ENCODE measurements at regions not wholly inside any gene's neighbourhood (a gene's known extent, or its start where the extent isn't known, plus 50 kb on each side); places are given as distances from the start of the nearest gene placed in this dataset.

GRCh38 chr4:106681381-106681921, 312.9 kb upstream of the GIMD1 start:
- Histone ChIP-seq H3K18ac (ENCODE audit: low read length) (no peak overlapping the region), H3K56ac (ENCODE audit: low read length) (no peak overlapping the region), H2AK5ac (ENCODE audit: low read length) (no peak overlapping the region), H2BK15ac (replicated peaks; ENCODE audit: low read depth) (no peak overlapping the region), H3K4me1 (ENCODE audit: control insufficient read depth, low read depth, low read length) (no peaks in the 10 kb centered on the region), H3K9ac (ENCODE audit: low read length) (no peak overlapping the region), H3K79me1 (ENCODE audit: low read length) (no peaks in the 10 kb centered on the region), H3K4me2 (ENCODE audit: low read length) (no peak overlapping the region), H4K5ac (ENCODE audit: low read length) (no peak overlapping the region), H3K4me3 (ENCODE audit: low read length) (no peak overlapping the region), H2BK5ac (ENCODE audit: low read length) (no peak overlapping the region), H2BK120ac (ENCODE audit: low read depth, low read length) (no peak overlapping the region), H3K79me2 (ENCODE audit: control insufficient read depth, insufficient read depth, low read length) (no peaks in the 10 kb centered on the region), H3K36me3 (ENCODE audit: control insufficient read depth, insufficient read depth, low read length) (no peaks in the 10 kb centered on the region), H3K27ac (ENCODE audit: low read depth, low read length) (no peak overlapping the region), H4K8ac (ENCODE audit: low read depth, low read length) (no peak overlapping the region), H3K23ac (ENCODE audit: low read length) (no peak overlapping the region), H3K4ac (ENCODE audit: low read depth, low read length) (no peak overlapping the region), H3K27me3 (ENCODE audit: insufficient read depth, low read length, poor library complexity) (no peaks in the 10 kb centered on the region)
- no CpG with 5 or more reads among the region's 24 CpGs for WGBS (ENCODE audit: extremely low coverage, insufficient coverage, low lambda C conversion rate)
- no peak for DNase-seq

- Histone ChIP-seq H3K79me2 (ENCODE audit: control insufficient read depth, insufficient read depth, low read length) (no peaks in the 10 kb centered on the region), H3K79me1 (ENCODE audit: low read length) (no peaks in the 10 kb centered on the region), H3K23ac (ENCODE audit: low read length) (no peak overlapping the region), H3K4me3 (ENCODE audit: low read length) (no peak overlapping the region), H2AK5ac (ENCODE audit: low read length) (no peak overlapping the region), H3K18ac (ENCODE audit: low read length) (no peak overlapping the region), H4K8ac (ENCODE audit: low read depth, low read length) (no peak overlapping the region), H3K56ac (ENCODE audit: low read length) (no peak overlapping the region), H3K36me3 (ENCODE audit: control insufficient read depth, insufficient read depth, low read length) (no peaks in the 10 kb centered on the region), H3K4me1 (ENCODE audit: control insufficient read depth, low read depth, low read length) (no peaks in the 10 kb centered on the region), H3K27ac (ENCODE audit: low read depth, low read length) (no peak overlapping the region), H4K5ac (ENCODE audit: low read length) (no peak overlapping the region), H3K9ac (ENCODE audit: low read length) (no peak overlapping the region), H2BK5ac (ENCODE audit: low read length) (no peak overlapping the region), H3K4me2 (ENCODE audit: low read length) (no peak overlapping the region), H3K27me3 (ENCODE audit: insufficient read depth, low read length, poor library complexity) (no peaks in the 10 kb centered on the region), H2BK15ac (replicated peaks; ENCODE audit: low read depth) (no peak overlapping the region), H3K4ac (ENCODE audit: low read depth, low read length) (no peak overlapping the region), H2BK120ac (ENCODE audit: low read depth, low read length) (no peak overlapping the region)
- WGBS (ENCODE audit: extremely low coverage, insufficient coverage, low lambda C conversion rate), result no CpG with 5 or more reads among the region's 1 CpG
- no peak for DNase-seq
Observed at GRCh38 chr4:106679063-106679462, 310.5 kb upstream of the GIMD1 start.

GRCh38 chr4:106677213-106677612, 308.6 kb upstream of the GIMD1 start:
- Histone ChIP-seq H3K56ac (ENCODE audit: low read length) (no peak overlapping the region), H3K27ac (ENCODE audit: low read depth, low read length) (no peak overlapping the region), H2AK5ac (ENCODE audit: low read length) (no peak overlapping the region), H2BK15ac (replicated peaks; ENCODE audit: low read depth) (no peak overlapping the region), H4K5ac (ENCODE audit: low read length) (no peak overlapping the region), H3K4me2 (ENCODE audit: low read length) (no peak overlapping the region), H3K27me3 (ENCODE audit: insufficient read depth, low read length, poor library complexity) (no peaks in the 10 kb centered on the region), H3K23ac (ENCODE audit: low read length) (no peak overlapping the region), H3K18ac (ENCODE audit: low read length) (no peak overlapping the region), H3K4me1 (ENCODE audit: control insufficient read depth, low read depth, low read length) (no peaks in the 10 kb centered on the region), H2BK5ac (ENCODE audit: low read length) (no peak overlapping the region), H3K9ac (ENCODE audit: low read length) (no peak overlapping the region), H3K79me1 (ENCODE audit: low read length) (no peaks in the 10 kb centered on the region), H3K79me2 (ENCODE audit: control insufficient read depth, insufficient read depth, low read length) (no peaks in the 10 kb centered on the region), H3K4ac (ENCODE audit: low read depth, low read length) (no peak overlapping the region), H4K8ac (ENCODE audit: low read depth, low read length) (no peak overlapping the region), H2BK120ac (ENCODE audit: low read depth, low read length) (no peak overlapping the region), H3K4me3 (ENCODE audit: low read length) (no peak overlapping the region), H3K36me3 (ENCODE audit: control insufficient read depth, insufficient read depth, low read length) (no peaks in the 10 kb centered on the region)
- no peak for DNase-seq

- Histone ChIP-seq H3K4me1 (ENCODE audit: control insufficient read depth, low read depth, low read length) (no peaks in the 10 kb centered on the region), H3K79me1 (ENCODE audit: low read length) (no peaks in the 10 kb centered on the region), H2BK120ac (ENCODE audit: low read depth, low read length) (no peak overlapping the region), H3K56ac (ENCODE audit: low read length) (no peak overlapping the region), H2BK15ac (replicated peaks; ENCODE audit: low read depth) (no peak overlapping the region), H4K5ac (ENCODE audit: low read length) (no peak overlapping the region), H3K79me2 (ENCODE audit: control insufficient read depth, insufficient read depth, low read length) (no peaks in the 10 kb centered on the region), H3K36me3 (ENCODE audit: control insufficient read depth, insufficient read depth, low read length) (no peaks in the 10 kb centered on the region), H3K23ac (ENCODE audit: low read length) (no peak overlapping the region), H3K9ac (ENCODE audit: low read length) (no peak overlapping the region), H3K27ac (ENCODE audit: low read depth, low read length) (no peak overlapping the region), H3K27me3 (ENCODE audit: insufficient read depth, low read length, poor library complexity) (no peaks in the 10 kb centered on the region), H2BK5ac (ENCODE audit: low read length) (no peak overlapping the region), H2AK5ac (ENCODE audit: low read length) (no peak overlapping the region), H3K4ac (ENCODE audit: low read depth, low read length) (no peak overlapping the region), H3K4me2 (ENCODE audit: low read length) (no peak overlapping the region), H4K8ac (ENCODE audit: low read depth, low read length) (no peak overlapping the region), H3K4me3 (ENCODE audit: low read length) (no peak overlapping the region), H3K18ac (ENCODE audit: low read length) (no peak overlapping the region)
- WGBS (ENCODE audit: extremely low coverage, insufficient coverage, low lambda C conversion rate), result no CpG with 5 or more reads among the region's 3 CpGs
- no peak for DNase-seq
Observed at GRCh38 chr4:106676173-106676921, 307.8 kb upstream of the GIMD1 start.

GRCh38 chr4:106671716-106672115, 303.1 kb upstream of the GIMD1 start:
- WGBS (ENCODE audit: extremely low coverage, insufficient coverage, low lambda C conversion rate), result no CpG with 5 or more reads among the region's 1 CpG
- H3K4ac ChIP-seq (ENCODE audit: low read depth, low read length), result no peak overlapping the region
- no peak overlapping the region for H4K8ac ChIP-seq (ENCODE audit: low read depth, low read length)
- H3K4me3 ChIP-seq (ENCODE audit: low read length), result no peak overlapping the region
- no peak overlapping the region for H3K4me2 ChIP-seq (ENCODE audit: low read length)
- H3K79me1 ChIP-seq (ENCODE audit: low read length), result no peaks in the 10 kb centered on the region
- no peaks in the 10 kb centered on the region for H3K36me3 ChIP-seq (ENCODE audit: control insufficient read depth, insufficient read depth, low read length)
- H2AK5ac ChIP-seq (ENCODE audit: low read length), result no peak overlapping the region
- no peak overlapping the region for H3K9ac ChIP-seq (ENCODE audit: low read length)
- H3K56ac ChIP-seq (ENCODE audit: low read length), result no peak overlapping the region
- no peak overlapping the region for H2BK5ac ChIP-seq (ENCODE audit: low read length)
- DNase-seq, result no peak
- no peak overlapping the region for H2BK15ac ChIP-seq (replicated peaks; ENCODE audit: low read depth)
- H2BK120ac ChIP-seq (ENCODE audit: low read depth, low read length), result no peak overlapping the region
- H3K18ac ChIP-seq (ENCODE audit: low read length), result no peak overlapping the region
- H3K27me3 ChIP-seq (ENCODE audit: insufficient read depth, low read length, poor library complexity), result no peaks in the 10 kb centered on the region
- H3K4me1 ChIP-seq (ENCODE audit: control insufficient read depth, low read depth, low read length), result no peaks in the 10 kb centered on the region
- H3K79me2 ChIP-seq (ENCODE audit: control insufficient read depth, insufficient read depth, low read length), result no peaks in the 10 kb centered on the region
- no peak overlapping the region for H3K23ac ChIP-seq (ENCODE audit: low read length)
- H3K27ac ChIP-seq (ENCODE audit: low read depth, low read length), result no peak overlapping the region
- H4K5ac ChIP-seq (ENCODE audit: low read length), result no peak overlapping the region

- Histone ChIP-seq H4K8ac (ENCODE audit: low read depth, low read length) (no peak overlapping the region), H3K4me1 (ENCODE audit: control insufficient read depth, low read depth, low read length) (no peaks in the 10 kb centered on the region), H3K79me1 (ENCODE audit: low read length) (no peaks in the 10 kb centered on the region), H2BK5ac (ENCODE audit: low read length) (no peak overlapping the region), H2BK15ac (replicated peaks; ENCODE audit: low read depth) (no peak overlapping the region), H3K36me3 (ENCODE audit: control insufficient read depth, insufficient read depth, low read length) (no peaks in the 10 kb centered on the region), H3K9ac (ENCODE audit: low read length) (no peak overlapping the region), H3K4me2 (ENCODE audit: low read length) (no peak overlapping the region), H3K79me2 (ENCODE audit: control insufficient read depth, insufficient read depth, low read length) (no peaks in the 10 kb centered on the region), H3K4ac (ENCODE audit: low read depth, low read length) (no peak overlapping the region), H3K27ac (ENCODE audit: low read depth, low read length) (no peak overlapping the region), H4K5ac (ENCODE audit: low read length) (no peak overlapping the region), H2AK5ac (ENCODE audit: low read length) (no peak overlapping the region), H3K4me3 (ENCODE audit: low read length) (no peak overlapping the region), H3K23ac (ENCODE audit: low read length) (no peak overlapping the region), H2BK120ac (ENCODE audit: low read depth, low read length) (no peak overlapping the region), H3K27me3 (ENCODE audit: insufficient read depth, low read length, poor library complexity) (no peaks in the 10 kb centered on the region), H3K56ac (ENCODE audit: low read length) (no peak overlapping the region), H3K18ac (ENCODE audit: low read length) (no peak overlapping the region)
- no peak for DNase-seq
- WGBS (ENCODE audit: extremely low coverage, insufficient coverage, low lambda C conversion rate), result no CpG with 5 or more reads among the region's 2 CpGs
Observed at GRCh38 chr4:106670976-106671375, 302.4 kb upstream of the GIMD1 start.

Measured in mesendoderm (in vitro differentiated cells).